ENCODE measurements at regions not wholly inside any gene's neighbourhood (a gene's known extent, or its start where the extent isn't known, plus 50 kb on each side); places are given as distances from the start of the nearest gene placed in this dataset.

DNA sequence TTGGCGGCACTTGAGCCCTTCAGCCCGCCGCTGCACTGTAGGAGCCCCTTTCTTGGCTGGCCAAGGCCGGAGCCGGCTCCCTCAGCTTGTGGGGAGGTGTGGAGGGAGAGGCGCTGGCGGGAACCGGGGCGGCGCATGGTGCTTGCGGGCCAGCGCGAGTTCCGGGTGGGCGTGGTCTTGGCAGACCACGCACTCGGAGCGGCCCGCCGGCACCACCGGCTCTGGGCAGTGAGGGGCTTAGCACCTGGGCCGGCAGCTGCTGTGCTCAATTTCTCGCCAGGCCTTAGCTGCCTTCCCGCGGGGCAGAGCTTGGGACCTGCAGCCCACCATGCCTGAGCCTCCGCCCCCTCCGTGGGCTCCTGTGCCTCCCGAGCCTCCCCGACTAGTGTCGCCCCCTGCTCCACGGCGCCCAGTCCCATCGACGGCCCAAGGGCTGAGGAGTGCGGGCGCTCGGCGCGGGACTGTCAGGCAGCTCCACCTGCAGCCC, 673.7 kb upstream of the BRINP3 start:
- no peak for DNase-seq (ENCODE audit: low read depth, low spot score)
- intact Hi-C loops (cut with micrococcal nuclease; ENCODE audit: unreplicated experiment) = no loop called here
- in situ Hi-C loops (cut with MboI) = no loop called here
- Histone ChIP-seq H4K20me1 (ENCODE audit: control insufficient read depth, insufficient read depth) (no peaks in the 10 kb centered on the region), H3K79me2 (ENCODE audit: control insufficient read depth, insufficient read depth, low read length) (no peaks in the 10 kb centered on the region), H3K4me1 (ENCODE audit: control insufficient read depth, insufficient read depth, low read length) (no peaks in the 10 kb centered on the region), H3K36me3 (ENCODE audit: control insufficient read depth in 2 of 2, insufficient read depth in 2 of 2, low read length in 1 of 2) (no peaks in the 10 kb centered on the region), H3K27ac (ENCODE audit: control insufficient read depth, insufficient read depth) (no peak overlapping the region), H3K27me3 (replicated peaks in 1 of 2; ENCODE audit: control insufficient read depth in 2 of 2, insufficient read depth in 2 of 2, low read length in 1 of 2) (no peaks in the 10 kb centered on the region), H3K4me3 (no peak overlapping the region), H3K4me2 (ENCODE audit: control insufficient read depth, insufficient read depth) (no peak overlapping the region), H3K9me3 (replicated peaks; ENCODE audit: control insufficient read depth, insufficient read depth, low read length) (no peaks in the 10 kb centered on the region), H3K9ac (ENCODE audit: control insufficient read depth, insufficient read depth, low read length) (no peak overlapping the region), H2AFZ (ENCODE audit: control insufficient read depth, low read depth, low read length) (no peak overlapping the region)
- no peak for FAIRE-seq
- ChIA-PET CTCF (no interaction called here), POLR2A (no interaction called here), SMC1A (ENCODE audit: uncharacterized antibody, unreplicated experiment) (no interaction called here), RAD21 (ENCODE audit: unreplicated experiment) (no interaction called here)
- BruUV-seq (replicated peaks) = no TSS peak
- 95% methylated on average over 31 of the region's 39 CpGs for WGBS (ENCODE audit: insufficient coverage, insufficient replicate concordance, low lambda C conversion rate, missing lambda C conversion rate)
- TF ChIP-seq IRF5 (IDR thresholded peaks at IDR 0.05; ENCODE audit: borderline replicate concordance) (no peak), SMAD1 (IDR thresholded peaks at IDR 0.05; ENCODE audit: low read depth, partially characterized antibody) (no peak), ELK1 (IDR thresholded peaks at IDR 0.05; ENCODE audit: low read depth, low read length) (no peak), SUPT20H (IDR thresholded peaks at IDR 0.05; ENCODE audit: borderline replicate concordance, control insufficient read depth, low read depth, low read length) (no peak), EP300 (IDR thresholded peaks at IDR 0.05; ENCODE audit: borderline replicate concordance in 1 of 2, control insufficient read depth in 1 of 2, low read depth in 2 of 2, low read length in 2 of 2) (no peak)
- ATAC-seq = no peak

Measured in GM12878 (cell line).